GM23248 (cell line): ENCODE measurements at regions not wholly inside any gene's neighbourhood (a gene's known extent, or its start where the extent isn't known, plus 50 kb on each side); places are given as distances from the start of the nearest gene placed in this dataset.

Experiments used
- EZH2 ChIP-seq: fragments of 200-600 bp; sonication (generic); IDR thresholded peaks from 2 replicates; pipeline ENCODE4 v1.6.1; 2018; ENCODE audit warnings: antibody characterized with exemption, mild to moderate bottlenecking; ENCODE audit not compliant: insufficient read depth, poor library complexity, severe bottlenecking
- EZH2phosphoT487 ChIP-seq: fragments of 200-600 bp; sonication (generic); IDR thresholded peaks from 2 replicates; pipeline ENCODE4 v1.6.1; 2018; ENCODE audit warnings: antibody characterized with exemption, moderate library complexity, mild to moderate bottlenecking, low read depth; ENCODE audit not compliant: insufficient read depth

- TF ChIP-seq EZH2phosphoT487 (no peak), EZH2 (no peak)
These were observed 104.7 kb upstream of the COPS8 start for GRCh38 chr2:236980961-236981360.
